Ovary (tissue), 1 donor: ENCODE measurements at regions not wholly inside any gene's neighbourhood (a gene's known extent, or its start where the extent isn't known, plus 50 kb on each side); places are given as distances from the start of the nearest gene placed in this dataset.

Source experiments
- EP300 ChIP-seq: sonication (generic); formaldehyde crosslinking; IDR thresholded peaks from one replicate; pipeline ENCODE4 v1.6.1; 2017; ENCODE audit warnings: antibody characterized with exemption
- POLR2A ChIP-seq: fragments of 450-650 bp; IDR thresholded peaks from one replicate; pipeline ENCODE4 v1.6.1; 2017; ENCODE audit warnings: antibody characterized with exemption, mild to moderate bottlenecking, moderate library complexity

GRCh38 chr11:119943298-119943655 is 194.6 kb downstream of the TRIM29 start:
- TF ChIP-seq POLR2A (no peak), EP300 (no peak)
